HCT116 (cell line): ENCODE measurements at regions not wholly inside any gene's neighbourhood (a gene's known extent, or its start where the extent isn't known, plus 50 kb on each side); places are given as distances from the start of the nearest gene placed in this dataset.

Experiments
- ATAC-seq: fragments of 200-7000 bp; cut with Tn5 transposase; 2 replicates; pipeline ENCODE4 v1.9.1; 2020; ENCODE audit warnings: mild to moderate bottlenecking, moderate library complexity
- BruUV-seq: library from RNA; stranded (reverse); fragments of 400-500 nt; replicated peaks from 2 replicates; lab custom pipeline; 2021; lab: Mats Ljungman, UMichigan
- CTCF ChIA-PET: fragments of 300-600 bp; sonication (Branson Sonifier 250); formaldehyde crosslinking; loops from one replicate; lab custom pipeline; 2021; ENCODE audit warnings: antibody characterized with exemption; lab: Charles Lee
- POLR2A ChIA-PET: fragments of 300-600, 350-600 bp; sonication (Branson Sonifier 250); formaldehyde crosslinking; loops from one replicate; lab custom pipeline; 2021; ENCODE audit warnings: antibody characterized with exemption; lab: Charles Lee
- RAD21 ChIA-PET, 2 experiments: fragments of 300-600 bp; sonication (Branson Sonifier 250); formaldehyde crosslinking; loops; one replicate each; lab custom pipeline; 2023; ENCODE audit warnings: low total read pairs in 2 of 2; ENCODE audit not compliant: uncharacterized antibody in 2 of 2, unreplicated experiment in 2 of 2, low non-redundant PET in 1 of 2; lab: Charles Lee
- DNase-seq: peaks from one replicate; pipeline ENCODE4 v3.0.0-alpha.2; 2010; ENCODE audit warnings: low read depth, low spot score
- H2AFZ ChIP-seq: fragments of 200-600 bp; shearing (Covaris generic), sonication (generic); 2 replicates; pipeline ENCODE4 v1.6.1; 2017; ENCODE audit warnings: low read depth, mixed run types, mixed read lengths, antibody characterized with exemption, low read length; ENCODE audit not compliant: poor library complexity, severe bottlenecking
- H3K27ac ChIP-seq: 2 replicates; pipeline ENCODE4 v1.5.1; 2012; ENCODE audit warnings: low read depth, low read length
- H3K27me3 ChIP-seq: fragments of 200-600 bp; sonication (generic); 2 replicates; pipeline ENCODE4 v1.6.1; 2016; ENCODE audit warnings: mixed run types, low read length, mixed read lengths; ENCODE audit not compliant: insufficient read depth
- H3K36me3 ChIP-seq, 2 experiments: fragments of 200-500 bp in 1 of 2; fragments of 200-600 bp in 1 of 2; sonication (Bioruptor generic) in 1 of 2; sonication (generic) in 1 of 2; 2 replicates each; pipeline versions ENCODE4 v1.5.1 to v1.6.1; 2014 to 2016; ENCODE audit warnings: low read length in 2 of 2, inconsistent platforms in 1 of 2, mixed read lengths in 1 of 2, mixed run types in 1 of 2; ENCODE audit not compliant: insufficient read depth in 2 of 2, control insufficient read depth in 1 of 2
- H3K4me1 ChIP-seq, 2 experiments: fragments of 200-600 bp in 1 of 2; sonication (generic) in 1 of 2; 2 replicates each; pipeline versions ENCODE4 v1.5.1 to v1.6.1; 2012 to 2017; ENCODE audit warnings: low read length in 2 of 2, inconsistent platforms in 1 of 2, mild to moderate bottlenecking in 1 of 2, mixed read lengths in 1 of 2, mixed run types in 1 of 2, moderate library complexity in 1 of 2; ENCODE audit not compliant: insufficient read depth in 2 of 2, control insufficient read depth in 1 of 2
- H3K4me2 ChIP-seq: fragments of 200-600 bp; sonication (generic); 2 replicates; pipeline ENCODE4 v1.6.1; 2017; ENCODE audit warnings: mixed run types, low read length, mixed read lengths
- H3K4me3 ChIP-seq, 2 experiments: fragments of 200-600 bp in 1 of 2; sonication (generic) in 1 of 2; replicated peaks in 1 of 2; 2 replicates each; pipeline ENCODE4 v1.5.1; 2011 to 2016; ENCODE audit warnings: low read length in 2 of 2, control low read depth in 1 of 2, low read depth in 1 of 2, mild to moderate bottlenecking in 1 of 2, mixed read lengths in 1 of 2, mixed run types in 1 of 2
- H3K79me2 ChIP-seq: fragments of 200-600 bp; sonication (generic); 2 replicates; pipeline ENCODE4 v1.6.1; 2017; ENCODE audit warnings: mild to moderate bottlenecking, mixed run types, low read length, moderate library complexity, mixed read lengths; ENCODE audit not compliant: insufficient read depth
- H3K9ac ChIP-seq: fragments of 200-600 bp; sonication (generic); 2 replicates; pipeline ENCODE4 v1.6.1; 2016; ENCODE audit warnings: low read length, mixed read lengths
- H3K9me2 ChIP-seq: fragments of 200-600 bp; sonication (generic), shearing (Covaris generic); 2 replicates; pipeline ENCODE4 v1.6.1; 2017; ENCODE audit warnings: mixed run types, mild to moderate bottlenecking, moderate library complexity; ENCODE audit not compliant: insufficient read depth
- H3K9me3 ChIP-seq, 2 experiments: fragments of 200-500 bp in 1 of 2; fragments of 200-600 bp in 1 of 2; sonication (Bioruptor generic) in 1 of 2; sonication (generic) in 1 of 2; 2 replicates each; pipeline ENCODE4 v1.6.1; 2014 to 2017; ENCODE audit warnings: low read length in 2 of 2, mixed read lengths in 2 of 2, inconsistent platforms in 1 of 2, low read depth in 1 of 2, mild to moderate bottlenecking in 1 of 2, mixed run types in 1 of 2, moderate library complexity in 1 of 2; ENCODE audit not compliant: control insufficient read depth in 1 of 2, insufficient read depth in 1 of 2
- H4K20me1 ChIP-seq: fragments of 200-600 bp; sonication (generic), shearing (Covaris generic); 2 replicates; pipeline ENCODE4 v1.6.1; 2017; ENCODE audit warnings: mixed run types, mild to moderate bottlenecking, moderate library complexity; ENCODE audit not compliant: insufficient read depth
- CBX3 ChIP-seq: IDR thresholded peaks from 2 replicates; pipeline ENCODE4 v1.6.1; 2012; ENCODE audit warnings: low read depth
- CEBPB ChIP-seq: IDR thresholded peaks from 2 replicates; pipeline ENCODE4 v1.6.1; 2012; ENCODE audit warnings: low read depth
- EGR1 ChIP-seq: IDR thresholded peaks from 2 replicates; pipeline ENCODE4 v1.6.1; 2012; ENCODE audit warnings: low read depth
- ELF1 ChIP-seq: IDR thresholded peaks from 2 replicates; pipeline ENCODE4 v1.6.1; 2012; ENCODE audit warnings: low read depth, borderline replicate concordance
- JUND ChIP-seq: IDR thresholded peaks from 2 replicates; pipeline ENCODE4 v1.6.1; 2012
- RAD21 ChIP-seq: IDR thresholded peaks from 2 replicates; pipeline ENCODE4 v1.6.1; 2012; ENCODE audit warnings: low read depth, mild to moderate bottlenecking
- REST ChIP-seq: IDR thresholded peaks from 2 replicates; pipeline ENCODE4 v1.6.1; 2012; ENCODE audit warnings: low read depth
- SP1 ChIP-seq: IDR thresholded peaks from 2 replicates; pipeline ENCODE4 v1.6.1; 2012; ENCODE audit warnings: low read depth
- SRF ChIP-seq: IDR thresholded peaks from 2 replicates; pipeline ENCODE4 v1.6.1; 2012; ENCODE audit warnings: low read depth
- YY1 ChIP-seq: IDR thresholded peaks from 2 replicates; pipeline ENCODE4 v1.6.1; 2011; ENCODE audit warnings: low read length, low read depth, moderate library complexity, mild to moderate bottlenecking; ENCODE audit not compliant: insufficient replicate concordance; ENCODE audit errors: extremely low read depth
- ZFX ChIP-seq: fragments of 450-650 bp; IDR thresholded peaks from 2 replicates; pipeline ENCODE4 v1.6.1; 2017
- ZNF274 ChIP-seq: fragments of 200-500 bp; sonication (Bioruptor generic); IDR thresholded peaks from 2 replicates; pipeline ENCODE4 v1.6.1; 2014; ENCODE audit warnings: mild to moderate bottlenecking, low read depth, low read length, inconsistent platforms
- intact Hi-C: fragments of 100-400 bp; cut with micrococcal nuclease; formaldehyde crosslinking; loops from 2 replicates; pipeline ENCODE4 v1.10.0; 2022

- intact Hi-C loops: no loop called here
- BruUV-seq: no TSS peak
- POLR2A ChIA-PET: no interaction called here
Measured at GRCh38 chr21:16323596-16323995, 593.8 kb downstream of the USP25 start.

GRCh38 chr21:16324630-16325029 is 594.8 kb downstream of the USP25 start:
- no peak overlapping the region for H2AFZ ChIP-seq
- no peaks in the 10 kb centered on the region for H3K79me2 ChIP-seq
- H3K36me3 ChIP-seq: no peaks in the 10 kb centered on the region
- BruUV-seq: no TSS peak
- H3K4me1 ChIP-seq: no peaks in the 10 kb centered on the region
- no peak overlapping the region for H3K4me2 ChIP-seq
- intact Hi-C loops: no loop called here
- TF ChIP-seq ZNF274 (no peak), ELF1 (no peak), ZFX (no peak), SP1 (no peak), REST (no peak), CEBPB (no peak), RAD21 (no peak)
- RAD21 ChIA-PET: no interaction called here
- no peaks in the 10 kb centered on the region for H4K20me1 ChIP-seq
- CTCF ChIA-PET: no interaction called here
- ATAC-seq (no peak), DNase-seq (no peak)
- H3K27ac ChIP-seq: no peak overlapping the region
- H3K4me3 ChIP-seq: no peak overlapping the region
- H3K9me3 ChIP-seq: peaks cover 0 to 13% of the 10 kb centered on the region in 2 experiments; a peak in 2 of 4 replicates
- H3K9ac ChIP-seq: no peak overlapping the region
- H3K9me2 ChIP-seq: no peaks in the 10 kb centered on the region
- no peaks in the 10 kb centered on the region for H3K27me3 ChIP-seq
- POLR2A ChIA-PET: no interaction called here

More at GRCh38 chr21:16323596-16323995, 593.8 kb downstream of the USP25 start:
- no peak overlapping the region for H2AFZ ChIP-seq
- H3K4me2 ChIP-seq: no peak overlapping the region
- DNase-seq (no peak), ATAC-seq (no peak)
- H3K79me2 ChIP-seq: no peaks in the 10 kb centered on the region
- no peak for TF ChIP-seq EGR1
- TF ChIP-seq YY1: no peak
- no peak for TF ChIP-seq SRF
- TF ChIP-seq CBX3: no peak
- no peak for TF ChIP-seq JUND
- no peak for TF ChIP-seq CEBPB
- H3K4me3 ChIP-seq: no peak overlapping the region
- peaks cover 4 to 20% of the 10 kb centered on the region in 2 experiments; a peak in 2 of 4 replicates for H3K9me3 ChIP-seq
- H3K9ac ChIP-seq: no peak overlapping the region
- H3K36me3 ChIP-seq: no peaks in the 10 kb centered on the region
- H3K27me3 ChIP-seq: no peaks in the 10 kb centered on the region
- RAD21 ChIA-PET: no interaction called here
- no peaks in the 10 kb centered on the region for H3K9me2 ChIP-seq
- H3K27ac ChIP-seq: no peak overlapping the region
- no peaks in the 10 kb centered on the region for H3K4me1 ChIP-seq
- H4K20me1 ChIP-seq: no peaks in the 10 kb centered on the region
- CTCF ChIA-PET: no interaction called here
